HG03439 (cell line): ENCODE measurements at regions not wholly inside any gene's neighbourhood (a gene's known extent, or its start where the extent isn't known, plus 50 kb on each side); places are given as distances from the start of the nearest gene placed in this dataset.

Experiments used
- ATAC-seq: cut with Tn5 transposase; IDR thresholded peaks from one replicate; pipeline ENCODE4 v1.9.1; 2021; ENCODE audit warnings: mild to moderate bottlenecking, moderate library complexity; ENCODE audit not compliant: unreplicated experiment

DNA sequence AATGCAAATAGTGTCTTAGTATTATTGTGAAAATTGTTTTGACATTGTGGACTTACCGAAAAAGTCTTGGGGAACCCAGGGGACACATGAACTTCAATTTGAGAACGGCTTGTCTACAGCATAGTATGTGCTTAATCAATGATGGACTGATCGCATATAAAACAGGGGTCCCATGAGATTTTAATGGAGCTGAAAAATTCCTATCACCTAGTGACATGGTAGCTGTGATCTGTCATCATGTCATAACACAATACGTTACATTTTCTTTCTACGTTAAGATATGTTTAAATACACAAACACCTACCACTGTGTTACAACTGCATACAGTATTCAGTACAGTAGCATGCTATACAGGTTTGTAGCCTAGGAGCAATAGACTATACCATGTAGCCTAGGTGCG lies 153.3 kb upstream of the FOXD3 start:
- no peak for ATAC-seq

DNA sequence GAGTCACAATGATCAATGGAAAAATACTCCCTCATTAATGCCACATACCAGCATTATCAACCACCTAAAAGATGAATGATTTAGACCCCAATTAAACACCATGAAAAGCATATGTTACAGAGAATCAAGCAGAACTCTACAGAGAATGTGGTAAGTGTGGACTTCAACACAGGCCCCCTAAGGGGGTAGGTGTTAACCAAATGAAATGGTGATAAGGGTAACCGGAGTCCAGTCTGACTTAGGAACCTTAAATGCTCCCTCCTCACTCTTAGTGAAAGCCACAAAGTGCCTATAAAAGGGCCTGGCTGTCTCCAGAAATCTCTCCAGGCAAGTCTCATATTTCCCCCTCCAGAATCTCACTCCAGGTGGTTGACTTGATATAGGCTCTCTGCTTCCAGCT lies 149.2 kb upstream of the FOXD3 start:
- ATAC-seq, result no peak

- ATAC-seq, result no peak
These were observed 132.7 kb upstream of the FOXD3 start for GRCh38 chr1:63189677-63190076.

DNA sequence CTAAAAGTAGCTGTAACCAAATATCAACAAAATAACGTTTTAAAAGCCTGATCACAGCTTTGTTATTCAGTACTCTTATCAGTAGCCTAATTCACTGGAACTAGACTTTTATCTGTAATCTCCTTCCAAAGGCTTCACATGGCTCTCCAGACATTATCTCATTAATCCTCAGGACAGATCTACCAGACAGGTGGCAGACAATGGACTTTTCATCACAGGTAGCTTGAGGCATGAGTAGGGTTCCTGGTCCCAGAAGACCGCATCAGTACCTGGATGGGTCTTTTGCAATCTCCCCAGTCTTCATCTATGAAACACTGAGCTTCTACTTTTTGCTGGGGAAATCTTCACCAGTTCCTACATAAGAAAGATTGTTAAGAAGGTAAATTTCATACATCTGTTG lies 132.2 kb upstream of the FOXD3 start:
- no peak for ATAC-seq

GRCh38 chr1:63198871-63199394 lies 123.4 kb upstream of the FOXD3 start:
- no peak for ATAC-seq

DNA sequence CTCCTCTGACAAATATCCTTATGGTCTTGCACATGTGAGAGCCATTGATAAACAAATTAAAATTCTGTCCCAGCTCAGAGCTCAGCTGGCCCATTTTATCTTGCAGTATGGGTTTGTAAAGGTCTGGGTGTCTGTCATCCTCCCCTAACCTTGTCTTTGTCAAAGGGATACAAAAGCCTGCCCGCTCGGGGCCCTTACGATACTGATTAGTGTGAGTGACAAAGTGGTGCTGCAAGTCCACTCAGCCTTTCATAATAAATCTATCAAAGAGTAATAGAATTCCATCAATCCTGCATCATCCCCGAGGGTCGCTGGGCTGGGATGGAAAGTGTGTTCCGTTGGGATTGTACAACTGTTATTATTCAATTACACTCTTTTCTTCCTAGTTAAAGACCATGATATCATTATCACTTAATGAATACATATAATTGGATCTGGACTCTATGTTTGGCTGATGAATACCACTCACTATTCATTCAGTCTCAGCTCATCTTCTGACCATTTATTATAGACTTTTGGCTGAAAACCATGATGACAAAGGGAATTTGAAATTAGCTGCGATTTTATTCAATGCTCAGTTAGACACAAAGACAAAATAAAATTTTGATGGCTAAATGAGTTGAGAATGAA lies 122.5 kb upstream of the FOXD3 start:
- no peak for ATAC-seq

- no peak for ATAC-seq
These were observed 121.7 kb upstream of the FOXD3 start for GRCh38 chr1:63200676-63201075.

DNA sequence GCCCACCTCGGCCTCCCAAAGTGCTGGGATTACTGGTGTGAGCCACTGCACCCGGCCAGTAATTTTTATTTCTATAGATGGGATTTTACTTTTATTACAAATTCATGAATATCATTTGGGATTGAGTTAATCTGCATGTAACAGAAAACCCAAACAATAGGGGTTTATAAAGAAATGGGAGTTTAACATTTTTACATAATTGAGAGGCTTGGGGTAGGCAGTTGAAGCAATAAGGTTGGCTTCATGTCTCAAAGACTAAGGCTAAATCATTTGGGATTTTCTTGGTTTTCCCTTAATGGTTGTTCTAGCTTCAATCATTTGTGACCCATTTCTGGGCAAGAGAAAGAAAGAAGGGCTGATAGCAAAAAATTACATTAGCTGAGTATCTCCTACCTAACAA lies 118.7 kb upstream of the FOXD3 start:
- ATAC-seq, result no peak

GRCh38 chr1:63205776-63206175 lies 116.6 kb upstream of the FOXD3 start:
- no peak for ATAC-seq

DNA sequence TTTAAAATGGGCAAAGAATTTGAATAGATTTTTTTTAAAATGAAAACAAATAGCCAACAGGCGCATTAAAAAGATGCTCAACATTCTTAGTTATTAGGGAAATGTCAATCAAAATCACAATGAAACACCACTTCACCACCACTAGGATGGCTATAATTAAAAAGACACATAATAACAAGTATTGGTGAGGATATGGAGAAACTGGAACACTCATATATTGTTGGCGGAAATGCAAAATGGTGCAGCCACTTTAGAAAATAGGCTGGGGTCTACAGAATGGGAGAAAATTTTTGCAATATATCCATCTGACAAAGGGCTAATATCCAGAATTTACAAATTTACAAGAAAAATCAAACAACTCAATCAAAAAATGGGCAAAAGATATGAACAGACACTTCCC lies 107.8 kb upstream of the FOXD3 start:
- ATAC-seq, result no peak

GRCh38 chr1:63223426-63223825 lies 98.9 kb upstream of the FOXD3 start:
- ATAC-seq, result no peak

- no peak for ATAC-seq
These were observed 91.6 kb upstream of the FOXD3 start for GRCh38 chr1:63230722-63231121.

- ATAC-seq, result no peak
These were observed 83.6 kb upstream of the FOXD3 start for GRCh38 chr1:63238721-63239120.

- no peak for ATAC-seq
These were observed 77.2 kb upstream of the FOXD3 start for GRCh38 chr1:63245186-63245585.

DNA sequence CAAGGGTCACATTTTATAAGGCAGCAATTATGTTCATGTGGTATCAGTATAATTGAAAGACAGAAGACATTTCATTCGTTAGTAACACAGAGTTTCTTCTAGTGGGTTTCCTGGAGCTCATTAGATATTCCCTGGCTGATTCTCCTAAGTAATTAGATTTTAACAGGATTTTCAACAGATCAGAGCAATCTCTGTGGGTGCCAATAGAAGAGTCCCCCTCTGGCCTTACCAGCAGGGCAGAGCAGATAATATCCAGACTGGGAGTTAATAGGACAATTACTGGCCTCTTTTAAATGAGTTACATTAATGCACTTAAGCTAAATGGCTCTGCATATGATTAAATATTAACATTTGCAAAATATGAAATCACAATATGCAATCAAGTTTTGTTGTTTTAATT lies 74.2 kb upstream of the FOXD3 start:
- ATAC-seq, result no peak

DNA sequence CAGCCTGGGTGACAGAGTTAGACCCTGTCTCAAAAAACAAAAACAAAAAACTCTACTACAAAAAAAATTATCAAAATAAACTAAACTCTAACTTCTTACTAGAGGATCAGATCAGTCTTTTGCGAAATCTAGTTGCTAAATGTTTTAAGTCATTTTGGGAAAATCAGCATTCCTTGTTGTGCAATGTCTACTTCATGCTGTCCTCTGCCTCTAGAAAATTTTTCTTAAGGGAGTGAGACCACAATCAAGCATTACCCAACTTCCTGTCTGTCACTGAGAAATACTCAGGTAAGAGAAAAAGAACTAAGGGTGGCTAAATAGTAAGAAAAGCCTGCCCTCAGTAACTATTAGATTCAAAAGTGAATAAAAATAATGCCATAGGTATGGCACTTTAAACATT lies 67.2 kb upstream of the FOXD3 start:
- no peak for ATAC-seq

GRCh38 chr1:63261736-63262458 lies 60.5 kb upstream of the FOXD3 start:
- no peak for ATAC-seq

DNA sequence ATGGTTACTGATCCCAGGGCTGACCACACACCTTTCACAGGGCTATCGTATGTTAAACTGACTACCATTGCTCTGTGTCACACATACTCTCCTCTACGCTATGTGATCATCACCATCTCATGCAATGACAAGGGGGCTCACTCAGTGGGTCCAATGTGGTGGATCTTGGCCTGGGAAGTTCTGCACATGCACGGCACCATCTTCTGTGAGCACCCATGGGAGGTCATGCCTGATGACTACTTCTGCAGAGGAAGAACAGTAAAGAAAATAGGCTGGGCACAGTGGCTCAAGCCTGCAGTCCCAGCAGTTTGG lies 60.0 kb upstream of the FOXD3 start:
- ATAC-seq, result no peak

DNA sequence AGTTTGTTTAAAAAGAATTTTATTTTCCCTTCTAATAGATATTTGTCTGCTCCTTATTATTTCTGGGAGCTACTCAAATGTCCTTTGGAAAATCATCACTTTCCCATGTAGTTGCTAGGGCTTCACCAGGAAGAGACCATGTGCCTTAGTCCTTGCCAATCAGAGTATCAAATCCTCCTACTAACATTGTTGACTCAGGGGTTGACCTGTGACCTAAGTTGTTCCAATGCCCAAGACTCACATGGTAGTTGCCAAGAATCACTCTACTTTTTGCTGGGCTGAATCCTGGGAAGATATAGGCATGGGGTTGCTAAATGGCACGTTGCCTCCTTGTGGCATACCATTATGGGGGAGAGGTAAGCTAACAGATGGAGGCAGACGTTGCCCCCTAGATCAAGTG lies 58.2 kb upstream of the FOXD3 start:
- no peak for ATAC-seq

DNA sequence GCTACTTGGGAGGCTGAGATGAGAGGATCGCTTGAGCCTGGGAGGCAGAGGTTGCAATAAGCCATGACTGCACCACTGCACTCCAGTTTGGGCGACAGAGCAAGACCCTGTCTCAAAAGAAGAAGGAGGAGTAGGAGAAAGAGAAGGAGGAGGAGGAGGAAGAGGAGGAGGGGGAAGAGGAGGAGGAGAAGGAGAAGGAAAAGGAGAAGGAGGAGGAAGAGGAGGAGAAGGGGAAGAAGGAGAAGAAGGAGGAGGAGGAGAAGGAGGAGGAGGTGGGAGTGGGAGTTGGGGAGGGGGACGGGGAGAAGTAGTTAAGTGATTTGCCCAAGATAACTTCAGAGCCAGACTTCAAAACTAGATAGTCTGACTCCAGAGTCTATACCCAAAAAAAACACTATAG lies 55.5 kb upstream of the FOXD3 start:
- ATAC-seq, result no peak

- no peak for ATAC-seq
These were observed 53.5 kb upstream of the FOXD3 start for GRCh38 chr1:63268876-63269275.

DNA sequence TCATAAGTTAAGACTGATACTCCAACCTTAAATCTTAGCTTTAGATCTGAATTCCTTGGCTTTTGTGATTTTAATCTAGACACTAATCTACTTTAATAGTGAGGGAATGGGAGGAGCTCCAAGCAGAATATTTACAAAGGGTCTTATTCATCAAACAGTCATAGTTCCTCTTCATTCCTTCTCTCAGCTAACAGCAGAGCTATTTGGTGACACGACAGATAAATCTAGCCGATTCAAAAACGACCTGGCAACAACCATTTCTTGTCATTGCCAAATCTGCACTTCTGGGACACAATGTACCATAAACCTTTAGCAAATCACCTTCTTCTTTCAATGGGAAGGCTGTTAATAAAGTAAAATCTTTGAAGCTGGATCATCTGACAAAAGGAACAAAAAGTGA lies 52.8 kb upstream of the FOXD3 start:
- ATAC-seq, result no peak
